Fibroblast of lung (primary cell): ENCODE measurements at regions not wholly inside any gene's neighbourhood (a gene's known extent, or its start where the extent isn't known, plus 50 kb on each side); places are given as distances from the start of the nearest gene placed in this dataset.

Experiments
- DNase-seq, 2 donors: peaks; one replicate each; pipeline versions ENCODE4 v3.0.0 to v3.0.0-alpha.2; 2010; ENCODE audit warnings: low read depth in 2 of 2
- H2AFZ ChIP-seq: 2 replicates; pipeline ENCODE4 v1.5.1; 2012; ENCODE audit warnings: low read length, control low read depth, inconsistent platforms
- H3K27ac ChIP-seq: 2 replicates; pipeline ENCODE4 v1.5.1; 2011; ENCODE audit warnings: low read length, control low read depth; ENCODE audit not compliant: insufficient read depth
- H3K27me3 ChIP-seq: 2 replicates; pipeline ENCODE4 v1.5.1; 2011; ENCODE audit warnings: mild to moderate bottlenecking, low read length; ENCODE audit not compliant: control insufficient read depth, insufficient read depth
- H3K36me3 ChIP-seq: 2 replicates; pipeline ENCODE4 v1.5.1; 2011; ENCODE audit warnings: low read length; ENCODE audit not compliant: control insufficient read depth, insufficient read depth
- H3K4me1 ChIP-seq: 2 replicates; pipeline ENCODE4 v1.5.1; 2011; ENCODE audit warnings: low read length; ENCODE audit not compliant: control insufficient read depth, insufficient read depth; ENCODE audit errors: extremely low read depth
- H3K4me2 ChIP-seq: 2 replicates; pipeline ENCODE4 v1.5.1; 2011; ENCODE audit warnings: low read length, control low read depth; ENCODE audit not compliant: insufficient read depth; ENCODE audit errors: extremely low read depth
- H3K4me3 ChIP-seq, 4 experiments: fragments of 200-600 bp in 1 of 4; sonication (generic) in 1 of 4; replicated peaks in 1 of 4; 2 replicates each; pipeline ENCODE4 v1.5.1; 2011 to 2016; ENCODE audit warnings: low read length in 4 of 4, low read depth in 3 of 4, mild to moderate bottlenecking in 3 of 4, control low read depth in 2 of 4, inconsistent platforms in 1 of 4, mixed read lengths in 1 of 4; ENCODE audit not compliant: insufficient read depth in 1 of 4; ENCODE audit errors: control extremely low read depth in 1 of 4
- H3K79me2 ChIP-seq: 2 replicates; pipeline ENCODE4 v1.5.1; 2012; ENCODE audit warnings: mild to moderate bottlenecking, low read length, inconsistent platforms; ENCODE audit not compliant: control insufficient read depth, insufficient read depth
- H3K9ac ChIP-seq: 2 replicates; pipeline ENCODE4 v1.5.1; 2011; ENCODE audit warnings: mild to moderate bottlenecking, low read length, control low read depth; ENCODE audit not compliant: insufficient read depth
- H3K9me3 ChIP-seq: 2 replicates; pipeline ENCODE4 v1.5.1; 2012; ENCODE audit warnings: low read depth, low read length; ENCODE audit not compliant: control insufficient read depth, insufficient read depth
- H4K20me1 ChIP-seq: 2 replicates; pipeline ENCODE4 v1.5.1; 2011; ENCODE audit warnings: low read length; ENCODE audit not compliant: control insufficient read depth, insufficient read depth; ENCODE audit errors: extremely low read depth
- EZH2 ChIP-seq: IDR thresholded peaks from 2 replicates; pipeline ENCODE4 v1.5.1; 2012; ENCODE audit warnings: low read length, control low read depth, mild to moderate bottlenecking; ENCODE audit errors: missing control alignments
- TF ChIP-seq, protein P1 (sequence below), 2 donors: IDR thresholded peaks in 1 of 2; conservative IDR thresholded peaks in 1 of 2; 1 replicate in 1 of 2; 2 replicates in 1 of 2; pipeline ENCODE4 v1.5.1; 2011 to 2012; ENCODE audit warnings: low read length in 2 of 2, control low read depth in 1 of 2, inconsistent platforms in 1 of 2, low read depth in 1 of 2, mild to moderate bottlenecking in 1 of 2

DNA sequence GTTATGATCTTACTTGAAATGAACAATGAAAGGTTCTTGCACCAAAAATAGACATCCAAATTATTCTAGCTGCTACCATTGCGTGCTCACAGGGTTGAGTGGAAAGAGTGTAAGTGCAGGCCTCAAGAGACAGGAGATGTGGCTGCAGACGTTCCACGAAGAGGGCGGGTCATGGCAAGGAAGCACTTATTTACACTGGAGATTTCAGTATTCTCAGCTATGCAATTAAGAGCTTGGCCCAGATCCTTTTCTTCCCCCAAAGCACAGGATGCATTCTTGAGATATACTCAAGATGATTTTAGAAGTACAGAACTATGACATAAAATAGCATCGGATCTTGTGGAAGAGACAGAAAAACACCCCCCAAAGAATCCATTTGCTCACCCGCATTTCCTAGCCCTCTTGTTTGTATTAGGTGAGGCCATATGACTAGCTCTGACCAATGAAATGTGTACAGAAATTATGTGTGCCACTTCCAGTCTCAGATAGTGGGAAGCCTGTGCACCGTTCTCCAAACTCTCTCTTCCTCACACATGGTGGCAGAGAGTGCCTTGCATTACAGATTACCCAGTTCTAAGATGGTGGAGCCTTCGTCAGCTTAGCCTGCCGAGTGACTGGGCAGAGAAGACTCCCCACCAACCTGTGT is 261.4 kb downstream of the TTC8 start:
- no peak for DNase-seq
- no peak overlapping the region for H3K4me2 ChIP-seq
- H3K36me3 ChIP-seq = no peaks in the 10 kb centered on the region
- H3K4me1 ChIP-seq = no peaks in the 10 kb centered on the region
- H3K27ac ChIP-seq = no peak overlapping the region
- H3K9ac ChIP-seq = no peak overlapping the region
- no peak overlapping the region for H2AFZ ChIP-seq
- H3K27me3 ChIP-seq = no peaks in the 10 kb centered on the region
- no peaks in the 10 kb centered on the region for H4K20me1 ChIP-seq
- no peaks in the 10 kb centered on the region for H3K79me2 ChIP-seq
- no peaks in the 10 kb centered on the region for H3K9me3 ChIP-seq
- no peak for TF ChIP-seq EZH2
- TF ChIP-seq, protein P1, sequence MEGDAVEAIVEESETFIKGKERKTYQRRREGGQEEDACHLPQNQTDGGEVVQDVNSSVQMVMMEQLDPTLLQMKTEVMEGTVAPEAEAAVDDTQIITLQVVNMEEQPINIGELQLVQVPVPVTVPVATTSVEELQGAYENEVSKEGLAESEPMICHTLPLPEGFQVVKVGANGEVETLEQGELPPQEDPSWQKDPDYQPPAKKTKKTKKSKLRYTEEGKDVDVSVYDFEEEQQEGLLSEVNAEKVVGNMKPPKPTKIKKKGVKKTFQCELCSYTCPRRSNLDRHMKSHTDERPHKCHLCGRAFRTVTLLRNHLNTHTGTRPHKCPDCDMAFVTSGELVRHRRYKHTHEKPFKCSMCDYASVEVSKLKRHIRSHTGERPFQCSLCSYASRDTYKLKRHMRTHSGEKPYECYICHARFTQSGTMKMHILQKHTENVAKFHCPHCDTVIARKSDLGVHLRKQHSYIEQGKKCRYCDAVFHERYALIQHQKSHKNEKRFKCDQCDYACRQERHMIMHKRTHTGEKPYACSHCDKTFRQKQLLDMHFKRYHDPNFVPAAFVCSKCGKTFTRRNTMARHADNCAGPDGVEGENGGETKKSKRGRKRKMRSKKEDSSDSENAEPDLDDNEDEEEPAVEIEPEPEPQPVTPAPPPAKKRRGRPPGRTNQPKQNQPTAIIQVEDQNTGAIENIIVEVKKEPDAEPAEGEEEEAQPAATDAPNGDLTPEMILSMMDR (conservative IDR thresholded peaks at IDR 0.05 in 1 of 2, IDR thresholded peaks at IDR 0.05 in 1 of 2; ENCODE audit: low read depth in 1 of 2, low read length in 2 of 2) = no peak
- no peak overlapping the region for H3K4me3 ChIP-seq

DNA sequence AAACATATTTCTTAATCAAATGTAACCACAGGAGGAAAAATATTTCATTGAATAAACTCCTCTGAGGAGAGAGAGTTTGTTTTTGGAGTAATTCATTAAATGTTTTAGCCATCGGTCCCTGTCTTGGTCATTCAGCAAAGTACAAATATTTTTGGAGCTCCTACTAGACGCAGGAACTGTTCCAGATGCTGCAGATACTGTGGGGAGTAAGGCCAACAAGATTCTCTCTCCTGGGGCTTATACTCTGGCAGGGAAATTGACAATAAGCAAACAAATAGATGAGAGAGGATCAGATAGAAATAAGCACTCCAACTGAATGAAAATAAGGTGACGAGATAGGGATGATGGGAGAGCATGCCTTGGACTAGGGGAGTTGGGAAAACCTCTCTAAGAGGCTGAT is 264.1 kb downstream of the TTC8 start:
- Histone ChIP-seq H4K20me1 (no peaks in the 10 kb centered on the region), H3K4me1 (no peaks in the 10 kb centered on the region), H3K27me3 (no peaks in the 10 kb centered on the region), H3K4me2 (no peak overlapping the region), H2AFZ (no peak overlapping the region), H3K9me3 (no peaks in the 10 kb centered on the region), H3K36me3 (no peaks in the 10 kb centered on the region), H3K27ac (no peak overlapping the region), H3K4me3 (no peak overlapping the region), H3K9ac (no peak overlapping the region), H3K79me2 (no peaks in the 10 kb centered on the region)
- DNase-seq = no peak
- TF ChIP-seq, protein P1 (conservative IDR thresholded peaks at IDR 0.05 in 1 of 2, IDR thresholded peaks at IDR 0.05 in 1 of 2; ENCODE audit: low read depth in 1 of 2, low read length in 2 of 2) = no peak
- TF ChIP-seq EZH2 = no peak

DNA sequence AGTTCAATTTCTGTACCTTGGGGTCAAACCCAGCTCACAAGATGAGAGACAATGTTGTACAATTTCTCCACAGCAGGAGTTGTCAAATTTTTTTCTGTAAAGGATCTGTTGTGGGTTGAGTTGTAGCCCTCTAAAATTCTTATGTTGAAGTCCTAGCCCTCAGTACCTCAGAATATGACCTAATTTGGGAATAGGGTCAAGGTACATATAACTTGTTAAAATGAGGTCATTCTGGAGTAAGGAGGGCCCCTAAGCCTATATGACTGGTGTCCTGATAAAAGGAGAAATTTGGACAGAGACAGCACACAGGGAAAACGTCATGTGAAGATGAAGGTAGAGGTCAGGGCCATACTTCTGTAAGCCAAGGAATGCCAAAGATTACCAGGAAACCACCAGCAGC is 264.9 kb downstream of the TTC8 start:
- H3K9me3 ChIP-seq = no peaks in the 10 kb centered on the region

More for the DNA sequence above, 264.9 kb downstream of the TTC8 start:
- Histone ChIP-seq H3K4me1 (no peaks in the 10 kb centered on the region), H3K4me2 (no peak overlapping the region), H3K27me3 (no peaks in the 10 kb centered on the region), H2AFZ (no peak overlapping the region), H3K27ac (no peak overlapping the region), H3K36me3 (no peaks in the 10 kb centered on the region), H4K20me1 (no peaks in the 10 kb centered on the region), H3K4me3 (no peak overlapping the region), H3K79me2 (no peaks in the 10 kb centered on the region), H3K9ac (no peak overlapping the region)
- DNase-seq = no peak
- no peak for TF ChIP-seq EZH2
- TF ChIP-seq, protein P1 (conservative IDR thresholded peaks at IDR 0.05 in 1 of 2, IDR thresholded peaks at IDR 0.05 in 1 of 2; ENCODE audit: low read depth in 1 of 2, low read length in 2 of 2) = no peak
